GM21360 (cell line): ENCODE measurements at regions not wholly inside any gene's neighbourhood (a gene's known extent, or its start where the extent isn't known, plus 50 kb on each side); places are given as distances from the start of the nearest gene placed in this dataset.
"Not testable (repeated sequence)": the region's sequence is repeated elsewhere in the genome, so short reads cannot be mapped to it uniquely, and the experiment has no call there.

Experiments
- ATAC-seq: cut with Tn5 transposase; IDR thresholded peaks from one replicate; pipeline ENCODE4 v1.9.1; 2021; ENCODE audit warnings: mild to moderate bottlenecking, moderate library complexity; ENCODE audit not compliant: unreplicated experiment

GRCh38 chr12:131619736-131620506 is 91.0 kb upstream of the SFSWAP start:
- ATAC-seq, result no peak

- no peak for ATAC-seq
Measured at GRCh38 chr12:131620520-131620919, 90.4 kb upstream of the SFSWAP start.

GRCh38 chr12:131620946-131621681 is 89.8 kb upstream of the SFSWAP start:
- no peak for ATAC-seq

- ATAC-seq, result no peak
Measured at GRCh38 chr12:131621701-131622421, 89.0 kb upstream of the SFSWAP start.

- ATAC-seq, result no peak
Measured at GRCh38 chr12:131622422-131622955, 88.4 kb upstream of the SFSWAP start.

- ATAC-seq, result not testable (repeated sequence)
Measured at GRCh38 chr12:131623404-131624368, 87.2 kb upstream of the SFSWAP start.

- ATAC-seq, result not testable (repeated sequence)
Measured at GRCh38 chr12:131624369-131624739, 86.5 kb upstream of the SFSWAP start.

GRCh38 chr12:131624756-131625501 is 86.0 kb upstream of the SFSWAP start:
- ATAC-seq, result not testable (repeated sequence)

GRCh38 chr12:131625966-131626722 is 84.7 kb upstream of the SFSWAP start:
- ATAC-seq, result not testable (repeated sequence)

- ATAC-seq, result not testable (repeated sequence)
Measured at GRCh38 chr12:131627151-131628022, 83.5 kb upstream of the SFSWAP start.

- no peak for ATAC-seq
Measured at GRCh38 chr12:131628023-131628740, 82.7 kb upstream of the SFSWAP start.

GRCh38 chr12:131628766-131629448 is 82.0 kb upstream of the SFSWAP start:
- no peak for ATAC-seq

GRCh38 chr12:131631230-131631629 is 79.7 kb upstream of the SFSWAP start:
- no peak for ATAC-seq

- not testable (repeated sequence) for ATAC-seq
Measured at GRCh38 chr12:131631889-131632651, 78.8 kb upstream of the SFSWAP start.

- not testable (repeated sequence) for ATAC-seq
Measured at GRCh38 chr12:131632652-131633023, 78.3 kb upstream of the SFSWAP start.

GRCh38 chr12:131633610-131634009 is 77.3 kb upstream of the SFSWAP start:
- not testable (repeated sequence) for ATAC-seq
